A549 (cell line): ENCODE measurements at regions not wholly inside any gene's neighbourhood (a gene's known extent, or its start where the extent isn't known, plus 50 kb on each side); places are given as distances from the start of the nearest gene placed in this dataset.

Experiments
- ATAC-seq, 2 experiments: fragments of 200-7000 bp in 1 of 2; fragments of >200 bp in 1 of 2; cut with Nextera tagmentation in 1 of 2; cut with Tn5 transposase in 1 of 2; 3 replicates each; pipeline versions ENCODE4 v1.8.0 to v1.9.1; 2018 to 2020; ENCODE audit warnings: mild to moderate bottlenecking in 1 of 2, moderate library complexity in 1 of 2
- CTCF ChIA-PET: fragments of 300-600 bp; sonication (Branson Sonifier 250); formaldehyde crosslinking; extraction: SDS; loops from one replicate; lab custom pipeline; 2021; ENCODE audit warnings: antibody characterized with exemption, inconsistent platforms; lab: Yijun Ruan, JAX
- POLR2A ChIA-PET: fragments of 350-600 bp; formaldehyde crosslinking; extraction: SDS; loops from one replicate; lab custom pipeline; 2021; ENCODE audit warnings: antibody characterized with exemption, inconsistent platforms; lab: Yijun Ruan, JAX
- DNase-seq, 2 experiments: peaks; one replicate each; pipeline versions ENCODE4 v3.0.0 to v3.0.0-alpha.2; 2011 to 2016; ENCODE audit warnings: low read depth in 1 of 2, low spot score in 1 of 2
- FAIRE-seq: peaks from 2 replicates; lab custom pipeline; 2011; peaks lifted over from hg19 to GRCh38; lab: Jason Lieb, UNC
- H3K27ac ChIP-seq, 2 experiments: fragments of >200 bp; sonication (Bioruptor Twin); formaldehyde crosslinking; 3 replicates each; pipeline ENCODE4 v1.5.1; 2016 to 2017
- H3K4me1 ChIP-seq: fragments of >200 bp; sonication (Bioruptor Twin); formaldehyde crosslinking; 3 replicates; pipeline ENCODE4 v1.6.1; 2016
- H3K4me2 ChIP-seq: fragments of >200 bp; sonication (Bioruptor Twin); formaldehyde crosslinking; 3 replicates; pipeline ENCODE4 v1.6.1; 2016
- H3K4me3 ChIP-seq: fragments of >200 bp; sonication (Bioruptor Twin); formaldehyde crosslinking; 3 replicates; pipeline ENCODE4 v1.5.1; 2016
- H3K9me3 ChIP-seq: fragments of >200 bp; sonication (Bioruptor Twin); formaldehyde crosslinking; 3 replicates; pipeline ENCODE4 v1.6.1; 2016
- BHLHE40 ChIP-seq: IDR thresholded peaks from 2 replicates; pipeline ENCODE4 v1.6.1; 2012; ENCODE audit warnings: low read depth, low read length, inconsistent platforms
- CTCF ChIP-seq: fragments of >200 bp; sonication (Bioruptor Twin); formaldehyde crosslinking; IDR thresholded peaks from 3 replicates; pipeline ENCODE4 v1.5.1; 2016
- ELK1 ChIP-seq: fragments of 150-350 bp; IDR thresholded peaks from 2 replicates; pipeline ENCODE4 v1.6.1; 2014; ENCODE audit warnings: low read depth, mild to moderate bottlenecking, low read length
- EP300 ChIP-seq, 2 experiments: fragments of >200 bp; sonication (Bioruptor Twin); formaldehyde crosslinking; IDR thresholded peaks; 2 replicates in 1 of 2; 3 replicates in 1 of 2; pipeline ENCODE4 v1.6.1; 2016 to 2017
- GATA3 ChIP-seq: IDR thresholded peaks from 2 replicates; pipeline ENCODE4 v1.6.1; 2012; ENCODE audit warnings: borderline replicate concordance
- HDAC2 ChIP-seq: fragments of 200-600 bp; sonication (generic); IDR thresholded peaks from 2 replicates; pipeline ENCODE4 v1.6.1; 2016
- HEYL ChIP-seq: fragments of 250-450 bp; sonication (Bioruptor Pico); IDR thresholded peaks from 2 replicates; pipeline ENCODE4 v1.8.0; 2021; ENCODE audit warnings: mild to moderate bottlenecking, moderate library complexity
- HOXB13 ChIP-seq: fragments of 250-450 bp; sonication (Bioruptor Pico); IDR thresholded peaks from 2 replicates; pipeline ENCODE4 v1.5.0; 2020; ENCODE audit warnings: low read depth, mild to moderate bottlenecking, moderate library complexity
- JUNB ChIP-seq: fragments of >200 bp; sonication (Bioruptor Twin); formaldehyde crosslinking; IDR thresholded peaks from 2 replicates; pipeline ENCODE4 v1.6.1; 2016
- MAX ChIP-seq: IDR thresholded peaks from 2 replicates; pipeline ENCODE4 v1.6.1; 2012
- MYC ChIP-seq: IDR thresholded peaks from 2 replicates; pipeline ENCODE4 v1.6.1; 2012; ENCODE audit warnings: mild to moderate bottlenecking, inconsistent platforms, low read length, improper control_type of control experiment, borderline replicate concordance
- NFE2L2 ChIP-seq: fragments of 150-350 bp; conservative IDR thresholded peaks from 2 replicates; pipeline ENCODE4 v1.6.1; 2014; ENCODE audit warnings: low read length
- NR3C1 ChIP-seq: fragments of >200 bp; sonication (Bioruptor Twin); formaldehyde crosslinking; IDR thresholded peaks from 3 replicates; pipeline ENCODE4 v1.6.1; 2017
- PHF8 ChIP-seq: fragments of 200-600 bp; sonication (generic); IDR thresholded peaks from 2 replicates; pipeline ENCODE4 v1.6.1; 2016; ENCODE audit warnings: low read depth, mild to moderate bottlenecking, antibody characterized with exemption, moderate library complexity, borderline replicate concordance
- RAD21 ChIP-seq, 2 experiments: fragments of >200 bp in 1 of 2; sonication (Bioruptor Twin) in 1 of 2; formaldehyde crosslinking in 1 of 2; IDR thresholded peaks in 1 of 2; conservative IDR thresholded peaks in 1 of 2; 2 replicates in 1 of 2; 3 replicates in 1 of 2; pipeline ENCODE4 v1.6.1; 2012 to 2018; ENCODE audit warnings: inconsistent platforms in 1 of 2
- RCOR1 ChIP-seq: fragments of 150-350 bp; IDR thresholded peaks from 2 replicates; pipeline ENCODE4 v1.6.1; 2014; ENCODE audit warnings: antibody characterized with exemption, low read length, low read depth
- SREBF2 ChIP-seq: fragments of 450-650 bp; IDR thresholded peaks from 2 replicates; pipeline ENCODE4 v1.6.1; 2014; ENCODE audit warnings: mild to moderate bottlenecking, moderate library complexity
- TP53 ChIP-seq: fragments of 250-450 bp; sonication (Bioruptor Pico); IDR thresholded peaks from 2 replicates; pipeline ENCODE4 v1.5.0; 2021; ENCODE audit warnings: mild to moderate bottlenecking, moderate library complexity
- WGBS: methylation state at CpG from one replicate; pipeline ENCODE4 v1.1.6; 2017; ENCODE audit errors: missing lambda C conversion rate; 5-methylcytosine and 5-hydroxymethylcytosine counted together
- TF ChIP-seq, protein P1 (sequence below): fragments of >200 bp; sonication (Bioruptor Twin); formaldehyde crosslinking; IDR thresholded peaks from 2 replicates; pipeline ENCODE4 v1.6.1; 2016
- TF ChIP-seq, protein P2 (sequence below): fragments of >200 bp; sonication (Bioruptor Twin); formaldehyde crosslinking; IDR thresholded peaks from 3 replicates; pipeline ENCODE4 v1.6.1; 2016
- TF ChIP-seq, protein P3 (sequence below): fragments of 450-650 bp; IDR thresholded peaks from 2 replicates; pipeline ENCODE4 v1.6.1; 2014; ENCODE audit warnings: antibody characterized with exemption

DNA sequence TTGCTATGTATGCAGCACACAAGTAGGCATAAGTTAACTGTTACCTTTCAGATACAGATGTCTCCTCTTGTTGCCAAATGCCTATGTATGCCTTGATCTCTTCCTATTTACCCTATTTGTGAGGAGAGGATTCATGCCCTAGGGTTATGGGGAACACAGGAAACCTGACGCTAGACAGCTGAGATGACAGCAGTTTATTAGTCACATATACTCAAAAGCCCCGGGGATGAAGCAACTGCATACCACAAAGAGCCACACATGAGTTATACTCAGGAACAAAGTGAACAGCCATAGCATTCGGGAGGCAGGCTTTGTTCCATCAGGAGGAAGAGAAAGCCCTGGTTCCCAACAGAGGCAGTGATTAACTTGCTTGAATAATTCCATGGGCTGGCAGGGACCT is 1011.7 kb upstream of the PCDH7 start:
- DNase-seq (no peak), FAIRE-seq (no peak), ATAC-seq (no peak)
- Histone ChIP-seq H3K4me2 (no peak overlapping the region), H3K4me1 (no peaks in the 10 kb centered on the region), H3K9me3 (no peaks in the 10 kb centered on the region), H3K4me3 (no peak overlapping the region), H3K27ac (no peak overlapping the region)
- TF ChIP-seq HOXB13 (no peak), ELK1 (no peak), CTCF (no peak), BHLHE40 (no peak), MYC (no peak), PHF8 (no peak), GATA3 (no peak), HEYL (CRISPR knock-in tag) (no peak), MAX (no peak), RAD21 (conservative IDR thresholded peaks at IDR 0.05 in 1 of 2, IDR thresholded peaks at IDR 0.05 in 1 of 2) (no peak), SREBF2 (no peak), NFE2L2 (no peak), RCOR1 (no peak), TP53 (CRISPR knock-in tag) (no peak), EP300 (IDR thresholded peaks at IDR 0.05) (no peak)
- TF ChIP-seq, protein P1, sequence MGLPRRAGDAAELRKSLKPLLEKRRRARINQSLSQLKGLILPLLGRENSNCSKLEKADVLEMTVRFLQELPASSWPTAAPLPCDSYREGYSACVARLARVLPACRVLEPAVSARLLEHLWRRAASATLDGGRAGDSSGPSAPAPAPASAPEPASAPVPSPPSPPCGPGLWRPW: no peak
- TF ChIP-seq, protein P2, sequence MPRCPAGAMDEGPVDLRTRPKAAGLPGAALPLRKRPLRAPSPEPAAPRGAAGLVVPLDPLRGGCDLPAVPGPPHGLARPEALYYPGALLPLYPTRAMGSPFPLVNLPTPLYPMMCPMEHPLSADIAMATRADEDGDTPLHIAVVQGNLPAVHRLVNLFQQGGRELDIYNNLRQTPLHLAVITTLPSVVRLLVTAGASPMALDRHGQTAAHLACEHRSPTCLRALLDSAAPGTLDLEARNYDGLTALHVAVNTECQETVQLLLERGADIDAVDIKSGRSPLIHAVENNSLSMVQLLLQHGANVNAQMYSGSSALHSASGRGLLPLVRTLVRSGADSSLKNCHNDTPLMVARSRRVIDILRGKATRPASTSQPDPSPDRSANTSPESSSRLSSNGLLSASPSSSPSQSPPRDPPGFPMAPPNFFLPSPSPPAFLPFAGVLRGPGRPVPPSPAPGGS: no peak
- TF ChIP-seq, protein P3, sequence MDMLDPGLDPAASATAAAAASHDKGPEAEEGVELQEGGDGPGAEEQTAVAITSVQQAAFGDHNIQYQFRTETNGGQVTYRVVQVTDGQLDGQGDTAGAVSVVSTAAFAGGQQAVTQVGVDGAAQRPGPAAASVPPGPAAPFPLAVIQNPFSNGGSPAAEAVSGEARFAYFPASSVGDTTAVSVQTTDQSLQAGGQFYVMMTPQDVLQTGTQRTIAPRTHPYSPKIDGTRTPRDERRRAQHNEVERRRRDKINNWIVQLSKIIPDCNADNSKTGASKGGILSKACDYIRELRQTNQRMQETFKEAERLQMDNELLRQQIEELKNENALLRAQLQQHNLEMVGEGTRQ: no peak
- CTCF ChIA-PET: no interaction called here
- POLR2A ChIA-PET: no interaction called here
- WGBS: 10% methylated on average over 3 of the region's 3 CpGs

DNA sequence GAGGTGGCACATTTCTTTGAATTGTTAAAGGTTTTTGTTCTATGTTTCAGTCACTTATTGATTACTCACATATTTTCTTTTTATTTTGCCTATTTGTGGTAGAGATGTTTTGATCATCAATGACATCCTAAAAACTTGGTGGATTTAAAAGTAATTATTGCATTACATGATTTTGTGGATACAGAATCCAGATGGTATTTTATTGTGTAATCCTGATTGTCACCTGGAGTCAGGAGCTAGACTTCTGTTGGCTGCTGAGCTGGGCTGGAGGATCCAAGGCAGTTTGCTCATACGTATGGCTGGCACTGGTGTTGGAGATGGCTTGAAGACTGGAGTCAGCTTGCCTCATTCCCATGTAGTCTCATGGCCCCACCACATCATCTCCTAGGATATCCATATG is 1009.6 kb upstream of the PCDH7 start:
- CTCF ChIA-PET: no interaction called here

More for the DNA sequence above, 1009.6 kb upstream of the PCDH7 start:
- H3K9me3 ChIP-seq: no peaks in the 10 kb centered on the region
- no peak overlapping the region for H3K27ac ChIP-seq
- 20% methylated on average over 1 of the region's 1 CpG for WGBS
- no peak overlapping the region for H3K4me2 ChIP-seq
- FAIRE-seq (no peak), DNase-seq (no peak), ATAC-seq (no peak)
- TF ChIP-seq TP53 (CRISPR knock-in tag): no peak
- TF ChIP-seq CTCF: no peak
- TF ChIP-seq HDAC2: no peak
- no peak for TF ChIP-seq JUNB
- no peak for TF ChIP-seq NR3C1
- POLR2A ChIA-PET: no interaction called here
- no peak overlapping the region for H3K4me3 ChIP-seq
- no peaks in the 10 kb centered on the region for H3K4me1 ChIP-seq
